ENCODE measurements at regions not wholly inside any gene's neighbourhood (a gene's known extent, or its start where the extent isn't known, plus 50 kb on each side); places are given as distances from the start of the nearest gene placed in this dataset.

GRCh38 chr2:128794285-128794684, 475.6 kb upstream of the HS6ST1 start:
- DNase-seq (ENCODE audit: extremely low read depth, low read depth): no peak
- no peak overlapping the region for H3K4me3 ChIP-seq (replicated peaks; ENCODE audit: low read depth, low read length)
- TF ChIP-seq CTCF (IDR thresholded peaks at IDR 0.05; ENCODE audit: low read depth, low read length, missing control alignments): no peak

GRCh38 chr2:128796321-128796720, 477.7 kb upstream of the HS6ST1 start:
- DNase-seq (ENCODE audit: extremely low read depth, low read depth): no peak
- TF ChIP-seq CTCF (IDR thresholded peaks at IDR 0.05; ENCODE audit: low read depth, low read length, missing control alignments): no peak

GRCh38 chr2:128797092-128797491, 478.4 kb upstream of the HS6ST1 start:
- no peak overlapping the region for H3K4me3 ChIP-seq (replicated peaks; ENCODE audit: low read depth, low read length)
- TF ChIP-seq CTCF (IDR thresholded peaks at IDR 0.05; ENCODE audit: low read depth, low read length, missing control alignments): no peak
- no peak for DNase-seq (ENCODE audit: extremely low read depth, low read depth)

More at GRCh38 chr2:128796321-128796720, 477.7 kb upstream of the HS6ST1 start:
- H3K4me3 ChIP-seq (replicated peaks; ENCODE audit: low read depth, low read length): no peak overlapping the region

GRCh38 chr2:128797533-128797932, 478.9 kb upstream of the HS6ST1 start:
- no peak overlapping the region for H3K4me3 ChIP-seq (replicated peaks; ENCODE audit: low read depth, low read length)
- no peak for TF ChIP-seq CTCF (IDR thresholded peaks at IDR 0.05; ENCODE audit: low read depth, low read length, missing control alignments)
- DNase-seq (ENCODE audit: extremely low read depth, low read depth): no peak

- no peak for TF ChIP-seq CTCF (IDR thresholded peaks at IDR 0.05; ENCODE audit: low read depth, low read length, missing control alignments)
- no peak for DNase-seq (ENCODE audit: extremely low read depth, low read depth)
- H3K4me3 ChIP-seq (replicated peaks; ENCODE audit: low read depth, low read length): no peak overlapping the region
These were observed 479.3 kb upstream of the HS6ST1 start for GRCh38 chr2:128797937-128798336.

GRCh38 chr2:128798502-128799283, 480.0 kb upstream of the HS6ST1 start:
- no peak for TF ChIP-seq CTCF (IDR thresholded peaks at IDR 0.05; ENCODE audit: low read depth, low read length, missing control alignments)
- no peak overlapping the region for H3K4me3 ChIP-seq (replicated peaks; ENCODE audit: low read depth, low read length)

GRCh38 chr2:128799284-128799552, 480.6 kb upstream of the HS6ST1 start:
- H3K4me3 ChIP-seq (replicated peaks; ENCODE audit: low read depth, low read length): no peak overlapping the region
- no peak for DNase-seq (ENCODE audit: extremely low read depth, low read depth)
- TF ChIP-seq CTCF (IDR thresholded peaks at IDR 0.05; ENCODE audit: low read depth, low read length, missing control alignments): no peak

More at GRCh38 chr2:128798502-128799283, 480.0 kb upstream of the HS6ST1 start:
- DNase-seq (ENCODE audit: extremely low read depth, low read depth): no peak
